ENCODE measurements at regions not wholly inside any gene's neighbourhood (a gene's known extent, or its start where the extent isn't known, plus 50 kb on each side); places are given as distances from the start of the nearest gene placed in this dataset.

DNA sequence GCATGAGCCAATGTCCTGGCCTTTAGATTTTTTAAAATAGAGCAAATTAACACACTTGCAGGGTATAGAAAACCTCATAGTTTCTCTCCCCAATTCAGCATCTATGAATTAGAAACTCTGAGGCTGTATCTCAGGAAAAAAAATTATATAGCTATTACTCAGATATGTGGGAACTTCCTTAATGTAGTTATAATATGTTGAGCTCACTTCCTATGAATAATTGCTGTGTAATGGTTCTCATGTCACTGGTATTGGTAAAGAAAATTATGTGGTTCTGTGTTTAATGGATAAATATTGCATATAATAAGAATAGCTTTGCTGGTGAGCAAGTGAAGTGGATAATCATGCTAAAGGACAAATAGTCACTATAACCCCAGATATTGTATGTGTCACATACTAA, 2019.8 kb downstream of the NCAM2 start:
- TF ChIP-seq SIN3A (IDR thresholded peaks at IDR 0.05; ENCODE audit: borderline replicate concordance, low read depth, low read length) (no peak), RXRA (IDR thresholded peaks at IDR 0.05; ENCODE audit: borderline replicate concordance, low read depth) (no peak)

Data from SK-N-SH (cell line).